ENCODE measurements at regions not wholly inside any gene's neighbourhood (a gene's known extent, or its start where the extent isn't known, plus 50 kb on each side); places are given as distances from the start of the nearest gene placed in this dataset.
A peak's percentile ranks its signal among the peaks of the same experiment; 100 is the strongest.
"Not testable (repeated sequence)": the region's sequence is repeated elsewhere in the genome, so short reads cannot be mapped to it uniquely, and the experiment has no call there.

DNA sequence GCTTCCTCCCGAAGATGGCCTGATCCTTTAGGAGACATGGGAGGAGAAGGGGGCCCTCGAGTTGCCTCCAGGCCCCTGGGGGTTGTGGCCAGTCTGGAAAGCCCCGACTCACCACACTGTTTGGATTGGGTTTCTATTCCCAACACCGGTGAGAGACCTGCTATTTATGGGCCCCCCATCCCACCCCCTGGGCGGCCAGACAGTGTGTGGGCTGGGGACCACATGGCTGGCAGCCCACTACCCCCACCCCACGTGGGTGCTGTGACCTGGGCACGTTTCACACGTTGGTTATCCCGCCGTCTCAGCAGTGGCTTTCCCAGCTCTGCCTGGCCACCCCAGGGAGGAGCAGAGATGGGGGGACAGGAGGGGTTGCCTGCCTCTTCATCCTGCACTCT lies 116.1 kb downstream of the VEGFA start:
- H3K27ac ChIP-seq: no peak overlapping the region
- TF ChIP-seq, protein P1, sequence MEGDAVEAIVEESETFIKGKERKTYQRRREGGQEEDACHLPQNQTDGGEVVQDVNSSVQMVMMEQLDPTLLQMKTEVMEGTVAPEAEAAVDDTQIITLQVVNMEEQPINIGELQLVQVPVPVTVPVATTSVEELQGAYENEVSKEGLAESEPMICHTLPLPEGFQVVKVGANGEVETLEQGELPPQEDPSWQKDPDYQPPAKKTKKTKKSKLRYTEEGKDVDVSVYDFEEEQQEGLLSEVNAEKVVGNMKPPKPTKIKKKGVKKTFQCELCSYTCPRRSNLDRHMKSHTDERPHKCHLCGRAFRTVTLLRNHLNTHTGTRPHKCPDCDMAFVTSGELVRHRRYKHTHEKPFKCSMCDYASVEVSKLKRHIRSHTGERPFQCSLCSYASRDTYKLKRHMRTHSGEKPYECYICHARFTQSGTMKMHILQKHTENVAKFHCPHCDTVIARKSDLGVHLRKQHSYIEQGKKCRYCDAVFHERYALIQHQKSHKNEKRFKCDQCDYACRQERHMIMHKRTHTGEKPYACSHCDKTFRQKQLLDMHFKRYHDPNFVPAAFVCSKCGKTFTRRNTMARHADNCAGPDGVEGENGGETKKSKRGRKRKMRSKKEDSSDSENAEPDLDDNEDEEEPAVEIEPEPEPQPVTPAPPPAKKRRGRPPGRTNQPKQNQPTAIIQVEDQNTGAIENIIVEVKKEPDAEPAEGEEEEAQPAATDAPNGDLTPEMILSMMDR (conservative IDR thresholded peaks at IDR 0.05): no peak

DNA sequence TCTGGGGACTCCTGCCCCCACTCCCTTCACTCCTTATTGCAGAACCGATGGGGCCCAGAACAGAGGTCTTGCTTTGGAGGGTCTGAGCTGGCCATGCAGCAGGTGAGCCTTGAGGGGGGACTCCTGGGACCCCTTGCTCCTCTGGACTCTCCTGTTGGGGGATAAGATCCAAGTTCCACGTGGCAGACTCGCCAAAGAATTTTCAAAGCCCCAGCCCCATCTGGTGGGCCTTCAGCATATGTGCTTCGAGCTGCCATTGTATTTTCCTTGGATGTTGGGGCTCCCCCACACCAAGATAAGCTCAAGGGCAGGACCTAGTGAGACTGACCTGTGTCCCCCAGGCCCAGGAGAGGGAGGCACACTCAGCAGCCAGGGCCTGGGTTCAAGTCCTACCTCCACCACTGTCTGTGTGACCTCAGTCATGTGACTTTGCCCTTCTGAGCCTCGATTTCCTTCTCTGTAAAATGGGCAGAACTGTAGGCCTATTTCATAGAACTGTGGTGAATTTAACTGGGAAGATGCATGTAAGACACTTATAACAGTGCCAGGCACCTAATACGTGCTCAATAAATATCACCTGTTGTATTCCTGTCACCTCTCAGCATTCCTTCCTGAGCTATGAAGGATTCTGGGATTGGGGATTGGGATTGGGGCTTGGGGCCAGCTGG lies 115.5 kb downstream of the VEGFA start:
- no peak overlapping the region for H3K27ac ChIP-seq
- TF ChIP-seq, protein P1 (conservative IDR thresholded peaks at IDR 0.05): no peak

DNA sequence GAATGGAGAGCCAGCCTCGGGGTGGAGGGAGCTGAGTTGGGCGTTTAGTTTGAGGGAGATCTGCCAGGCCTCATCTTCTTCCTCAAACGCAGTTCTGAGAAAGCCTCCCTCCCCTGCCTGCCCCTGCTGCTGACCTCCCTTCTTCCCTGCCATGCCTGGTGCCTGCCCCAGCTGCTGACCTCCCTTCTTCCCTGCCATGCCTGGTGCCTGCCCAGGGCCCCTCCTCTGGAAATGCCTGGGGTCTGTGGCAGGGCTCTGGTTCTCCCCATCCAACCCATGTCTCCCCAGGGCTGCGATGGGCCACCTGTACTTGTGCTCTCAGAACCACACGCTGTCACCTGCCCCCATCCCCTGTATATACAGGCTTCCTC lies 114.6 kb downstream of the VEGFA start:
- no peak overlapping the region for H3K27ac ChIP-seq
- TF ChIP-seq, protein P1 (conservative IDR thresholded peaks at IDR 0.05): no peak

DNA sequence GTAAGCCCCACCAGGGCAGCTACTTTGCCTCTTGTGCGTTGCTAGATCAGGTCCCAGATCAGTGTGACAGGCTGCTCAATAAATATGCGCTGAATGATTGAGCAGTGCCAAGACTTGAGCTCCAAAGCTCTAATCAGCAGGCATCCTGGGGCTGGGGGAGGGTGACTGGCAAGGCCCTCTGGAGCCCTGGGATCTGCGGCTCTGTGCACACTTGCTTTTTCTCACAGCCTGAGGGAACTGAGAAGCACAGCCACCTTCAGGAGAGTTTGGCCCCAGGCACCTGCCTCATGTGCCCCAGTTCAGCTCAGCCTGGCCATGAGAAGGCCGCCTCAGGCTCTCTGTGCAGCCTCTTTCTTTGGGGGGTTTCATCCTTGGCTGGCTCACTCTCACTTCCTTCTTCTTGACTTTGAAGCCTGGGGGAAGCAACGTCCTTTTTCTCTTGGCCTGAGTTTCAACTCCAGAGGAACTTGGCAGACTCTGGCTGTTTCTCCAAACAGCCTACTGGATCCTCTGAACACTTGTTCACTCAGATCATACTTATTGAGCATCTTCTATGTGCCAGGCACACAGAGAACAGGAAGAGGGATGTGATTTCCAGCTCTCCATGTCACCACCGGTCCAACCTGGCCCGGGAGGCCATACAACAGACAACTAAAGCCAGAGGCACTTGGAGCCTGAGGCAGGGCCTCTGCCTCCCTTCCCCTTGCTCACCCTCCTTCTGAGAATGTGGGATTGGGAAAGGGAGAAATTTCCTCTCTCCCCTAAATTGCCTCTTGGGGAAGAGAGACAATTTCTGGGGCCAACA lies 114.0 kb downstream of the VEGFA start:
- H3K27ac ChIP-seq: no peak overlapping the region
- TF ChIP-seq, protein P1 (conservative IDR thresholded peaks at IDR 0.05): no peak

DNA sequence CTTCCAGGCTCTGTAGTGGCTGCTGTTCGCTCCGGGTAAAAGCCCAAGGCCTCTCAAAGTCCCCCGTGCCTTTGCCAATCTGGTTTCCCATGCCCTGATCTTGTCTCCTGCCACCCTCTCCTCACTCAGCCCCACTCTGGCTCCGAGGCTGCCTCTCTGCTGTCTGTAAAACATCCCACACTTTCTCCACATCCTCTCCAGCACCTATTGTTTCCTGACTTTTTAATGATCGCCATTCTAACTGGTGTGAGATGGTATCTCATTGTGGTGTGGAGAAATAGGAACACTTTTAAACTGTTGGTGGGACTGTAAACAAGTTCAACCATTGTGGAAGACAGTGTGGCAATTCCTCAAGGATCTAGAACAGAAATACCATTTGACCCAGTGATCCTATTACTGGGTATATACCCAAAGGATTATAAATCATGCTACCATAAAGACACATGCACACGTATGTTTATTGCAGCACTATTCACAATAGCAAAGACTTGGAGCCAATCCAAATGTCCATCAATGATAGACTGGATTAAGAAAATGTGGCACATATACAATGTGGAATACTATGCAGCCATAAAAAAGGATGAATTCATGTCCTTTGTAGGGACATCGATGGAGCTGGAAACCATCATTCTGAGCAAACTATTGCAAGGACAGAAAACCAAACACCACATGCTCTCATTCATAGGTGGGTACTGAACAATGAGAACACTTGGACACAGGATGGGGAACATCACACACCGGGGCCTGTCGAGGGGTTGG lies 112.9 kb downstream of the VEGFA start:
- not testable (repeated sequence) for H3K27ac ChIP-seq

DNA sequence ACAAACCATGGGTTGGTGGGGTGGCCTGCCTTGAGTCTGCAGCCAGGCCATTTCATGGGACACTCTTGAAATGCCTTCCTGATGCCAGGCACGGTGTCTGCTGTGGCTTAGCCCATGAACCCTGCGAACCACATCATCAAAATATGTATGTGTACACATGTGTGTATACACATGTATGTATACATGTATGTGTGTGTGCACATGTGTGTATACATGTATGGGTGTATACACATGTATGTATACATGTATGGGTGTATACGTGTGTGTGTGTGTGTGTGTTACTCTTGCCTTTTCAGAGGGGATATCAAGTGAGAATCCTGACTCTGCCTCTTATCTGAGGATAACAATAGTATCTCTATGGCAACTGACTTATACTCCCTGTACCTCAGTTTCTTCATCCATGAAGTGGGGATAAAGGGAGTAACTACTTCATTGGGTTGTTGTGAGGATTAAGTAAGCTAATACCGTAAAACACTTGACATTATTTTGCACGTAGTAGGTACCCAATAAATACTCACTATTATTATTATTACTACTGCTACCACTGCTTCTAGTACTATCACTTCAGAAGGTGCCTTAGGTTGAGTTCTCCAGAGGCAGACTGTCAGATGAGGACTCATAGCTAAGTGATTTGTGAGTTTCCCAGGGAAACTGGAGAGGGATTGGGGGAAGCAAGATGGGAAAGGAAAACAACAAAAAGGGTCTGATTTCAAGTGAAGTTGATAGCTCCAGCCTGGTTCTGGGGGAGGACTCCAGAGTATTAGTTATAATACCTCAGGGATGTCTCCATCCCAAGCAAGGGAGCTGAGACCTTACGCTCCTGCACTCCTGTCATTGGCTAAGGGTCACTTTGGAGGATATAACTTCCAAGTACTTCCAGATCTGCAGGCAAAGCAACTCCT lies 110.5 kb downstream of the VEGFA start:
- TF ChIP-seq, protein P1 (conservative IDR thresholded peaks at IDR 0.05): no peak
- H3K27ac ChIP-seq: no peak overlapping the region

DNA sequence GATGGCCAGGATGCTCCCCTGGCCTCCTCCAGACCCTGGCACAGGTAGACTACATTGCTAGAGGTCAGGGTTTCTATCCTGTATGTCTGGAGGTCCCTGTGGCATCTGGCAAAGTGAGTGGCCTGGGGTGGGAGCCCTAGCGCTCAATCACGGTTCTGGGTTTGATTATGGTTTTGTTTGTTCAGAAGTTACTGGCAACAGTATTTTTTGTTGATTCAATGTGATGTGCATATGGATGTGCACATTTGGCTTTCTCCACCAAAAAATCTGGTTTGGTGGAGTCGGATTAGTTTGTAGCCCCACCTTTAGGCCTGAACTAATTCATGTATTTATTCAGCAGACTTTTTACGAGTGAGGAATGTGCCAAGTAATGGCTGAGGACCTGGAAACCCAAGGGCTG lies 109.7 kb downstream of the VEGFA start:
- TF ChIP-seq, protein P1 (conservative IDR thresholded peaks at IDR 0.05): no peak
- peak overlapping the region; percentile 35 for H3K27ac ChIP-seq

Data from VCaP (cell line).